C4-2B (cell line): ENCODE measurements at regions not wholly inside any gene's neighbourhood (a gene's known extent, or its start where the extent isn't known, plus 50 kb on each side); places are given as distances from the start of the nearest gene placed in this dataset.
A peak's percentile ranks its signal among the peaks of the same experiment; 100 is the strongest.

ENCODE experiments used
- CTCF ChIP-seq: fragments of 450-650 bp; conservative IDR thresholded peaks from 2 replicates; pipeline ENCODE4 v1.5.1; 2017; ENCODE audit warnings: mild to moderate bottlenecking
- ZFX ChIP-seq: fragments of 450-650 bp; IDR thresholded peaks from 2 replicates; pipeline ENCODE4 v1.6.1; 2017

GRCh38 chr7:91565499-91566401 is 301.5 kb downstream of the FZD1 start:
- TF ChIP-seq CTCF, result no peak; the same call in 1 of the 2 replicates
- peak; percentile 52 for TF ChIP-seq ZFX
